HepG2 (cell line): ENCODE measurements at regions not wholly inside any gene's neighbourhood (a gene's known extent, or its start where the extent isn't known, plus 50 kb on each side); places are given as distances from the start of the nearest gene placed in this dataset.

ENCODE experiments used
- CREB1 ChIP-seq, 2 experiments: fragments of 450-650 bp in 1 of 2; IDR thresholded peaks; 2 replicates each; pipeline ENCODE4 v1.6.1; 2016 to 2017; ENCODE audit warnings: control low read depth in 1 of 2, mild to moderate bottlenecking in 1 of 2, missing compliant biosample characterization in 1 of 2, missing genetic modification characterization in 1 of 2
- GATAD2A ChIP-seq: IDR thresholded peaks from 2 replicates; pipeline ENCODE4 v1.6.1; 2016
- MAFG ChIP-seq: sonication (generic); formaldehyde crosslinking; IDR thresholded peaks from 2 replicates; pipeline ENCODE4 v1.5.1; 2020; ENCODE audit warnings: mild to moderate bottlenecking, missing genetic modification reagents
- NCOA2 ChIP-seq: sonication (generic); formaldehyde crosslinking; IDR thresholded peaks from 2 replicates; pipeline ENCODE4 v1.8.0; 2022; ENCODE audit warnings: inconsistent platforms
- NFKBIZ ChIP-seq: IDR thresholded peaks from 2 replicates; pipeline ENCODE4 v1.6.1; 2018; ENCODE audit warnings: missing genetic modification reagents, missing compliant biosample characterization
- NFRKB ChIP-seq: fragments of 450-650 bp; IDR thresholded peaks from 2 replicates; pipeline ENCODE4 v1.6.1; 2017
- PPARG ChIP-seq: conservative IDR thresholded peaks from 2 replicates; pipeline ENCODE4 v1.6.1; 2016; ENCODE audit warnings: missing biosample characterization, missing genetic modification reagents
- SIX1 ChIP-seq: sonication (generic); formaldehyde crosslinking; IDR thresholded peaks from 2 replicates; pipeline ENCODE4 v1.4.0; 2020; ENCODE audit warnings: missing genetic modification reagents, borderline replicate concordance
- TEAD3 ChIP-seq: optimal IDR thresholded peaks from 2 replicates; pipeline ENCODE3; 2016; ENCODE audit warnings: borderline replicate concordance
- TGIF2 ChIP-seq: IDR thresholded peaks from 2 replicates; pipeline ENCODE4 v1.6.1; 2016; ENCODE audit warnings: control low read depth, missing compliant biosample characterization
- TP53 ChIP-seq: sonication (generic); formaldehyde crosslinking; conservative IDR thresholded peaks from 2 replicates; pipeline ENCODE4 v1.4.0; 2020; ENCODE audit warnings: missing genetic modification reagents
- UBTF ChIP-seq: sonication (generic); formaldehyde crosslinking; IDR thresholded peaks from 2 replicates; pipeline ENCODE4 v1.4.0; 2020; ENCODE audit warnings: mild to moderate bottlenecking, missing genetic modification reagents
- ZNF33B ChIP-seq: sonication (generic); formaldehyde crosslinking; IDR thresholded peaks from 2 replicates; pipeline ENCODE4 v1.5.1; 2020; ENCODE audit warnings: mild to moderate bottlenecking, missing genetic modification reagents
- ZNF562 ChIP-seq: sonication (generic); formaldehyde crosslinking; IDR thresholded peaks from 2 replicates; pipeline ENCODE4 v1.8.0; 2022; ENCODE audit warnings: missing genetic modification reagents, borderline replicate concordance
- ZNF577 ChIP-seq: sonication (generic); formaldehyde crosslinking; IDR thresholded peaks from 2 replicates; pipeline ENCODE4 v1.4.0; 2020; ENCODE audit warnings: mild to moderate bottlenecking, low read depth, missing genetic modification reagents, borderline replicate concordance
- ZNF609 ChIP-seq: sonication (generic); formaldehyde crosslinking; IDR thresholded peaks from 2 replicates; pipeline ENCODE4 v1.4.0; 2020; ENCODE audit warnings: mild to moderate bottlenecking, missing genetic modification reagents, borderline replicate concordance
- ZNF883 ChIP-seq: sonication (generic); formaldehyde crosslinking; IDR thresholded peaks from 2 replicates; pipeline ENCODE4 v1.5.1; 2020; ENCODE audit warnings: mild to moderate bottlenecking, missing genetic modification reagents; ENCODE audit errors: not compliant biosample characterization
- ZSCAN21 ChIP-seq: sonication (generic); formaldehyde crosslinking; IDR thresholded peaks from 2 replicates; pipeline ENCODE4 v1.8.0; 2022; ENCODE audit warnings: mild to moderate bottlenecking, missing genetic modification reagents, moderate library complexity, borderline replicate concordance
- TF ChIP-seq, protein P1 (sequence below): sonication (generic); formaldehyde crosslinking; IDR thresholded peaks from 2 replicates; pipeline ENCODE4 v1.4.0; 2020; ENCODE audit warnings: mild to moderate bottlenecking, missing genetic modification reagents, borderline replicate concordance
- TF ChIP-seq, protein P2 (sequence below): sonication (generic); formaldehyde crosslinking; IDR thresholded peaks from 2 replicates; pipeline ENCODE4 v1.5.1; 2020; ENCODE audit warnings: mild to moderate bottlenecking, missing genetic modification reagents, borderline replicate concordance

- TF ChIP-seq ZNF33B (CRISPR knock-in tag) = no peak
- no peak for TF ChIP-seq ZNF883
- TF ChIP-seq CREB1 (IDR thresholded peaks at IDR 0.05) = no peak
- TF ChIP-seq CREB1 (CRISPR knock-in tag; IDR thresholded peaks at IDR 0.05) = peak; percentile 71
- TF ChIP-seq UBTF (CRISPR knock-in tag) = no peak
- peak; percentile 91 for TF ChIP-seq GATAD2A
- peak; percentile 82; the same call in 1 of the 2 replicates for TF ChIP-seq ZNF609 (CRISPR knock-in tag)
- peak; percentile 47 for TF ChIP-seq TEAD3
- peak; percentile 83 for TF ChIP-seq NFKBIZ (CRISPR knock-in tag)
- TF ChIP-seq TGIF2 (CRISPR knock-in tag) = 0 out of 2 replicates have a peak, but pooled peaks have one; percentile 32
- TF ChIP-seq NFRKB = no peak
- TF ChIP-seq, protein P1, sequence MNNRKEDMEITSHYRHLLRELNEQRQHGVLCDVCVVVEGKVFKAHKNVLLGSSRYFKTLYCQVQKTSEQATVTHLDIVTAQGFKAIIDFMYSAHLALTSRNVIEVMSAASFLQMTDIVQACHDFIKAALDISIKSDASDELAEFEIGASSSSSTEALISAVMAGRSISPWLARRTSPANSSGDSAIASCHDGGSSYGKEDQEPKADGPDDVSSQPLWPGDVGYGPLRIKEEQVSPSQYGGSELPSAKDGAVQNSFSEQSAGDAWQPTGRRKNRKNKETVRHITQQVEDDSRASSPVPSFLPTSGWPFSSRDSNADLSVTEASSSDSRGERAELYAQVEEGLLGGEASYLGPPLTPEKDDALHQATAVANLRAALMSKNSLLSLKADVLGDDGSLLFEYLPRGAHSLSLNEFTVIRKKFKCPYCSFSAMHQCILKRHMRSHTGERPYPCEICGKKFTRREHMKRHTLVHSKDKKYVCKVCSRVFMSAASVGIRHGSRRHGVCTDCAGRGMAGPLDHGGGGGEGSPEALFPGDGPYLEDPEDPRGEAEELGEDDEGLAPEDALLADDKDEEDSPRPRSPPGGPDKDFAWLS (CRISPR knock-in tag) = no peak
- 0 out of 2 replicates have a peak, but pooled peaks have one; percentile 55 for TF ChIP-seq PPARG (CRISPR knock-in tag)
- TF ChIP-seq, protein P2, sequence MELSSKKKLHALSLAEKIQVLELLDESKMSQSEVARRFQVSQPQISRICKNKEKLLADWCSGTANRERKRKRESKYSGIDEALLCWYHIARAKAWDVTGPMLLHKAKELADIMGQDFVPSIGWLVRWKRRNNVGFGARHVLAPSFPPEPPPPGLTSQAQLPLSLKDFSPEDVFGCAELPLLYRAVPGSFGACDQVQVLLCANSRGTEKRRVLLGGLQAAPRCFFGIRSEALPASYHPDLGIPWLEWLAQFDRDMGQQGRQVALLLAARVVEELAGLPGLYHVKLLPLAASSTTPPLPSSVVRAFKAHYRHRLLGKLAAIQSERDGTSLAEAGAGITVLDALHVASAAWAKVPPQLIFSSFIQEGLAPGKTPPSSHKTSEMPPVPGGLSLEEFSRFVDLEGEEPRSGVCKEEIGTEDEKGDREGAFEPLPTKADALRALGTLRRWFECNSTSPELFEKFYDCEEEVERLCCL (CRISPR knock-in tag) = no peak
- TF ChIP-seq ZSCAN21 (CRISPR knock-in tag) = no peak
- TF ChIP-seq NCOA2 = peak; percentile 91
- no peak for TF ChIP-seq SIX1 (CRISPR knock-in tag)
- TF ChIP-seq TP53 (CRISPR knock-in tag) = no peak
- no peak for TF ChIP-seq ZNF577 (CRISPR knock-in tag)
- no peak for TF ChIP-seq MAFG (CRISPR knock-in tag)
- TF ChIP-seq ZNF562 (CRISPR knock-in tag) = no peak
Observed at GRCh38 chr11:105202844-105203548, 63.4 kb upstream of the CARD18 start (continued).
